CD4-positive, alpha-beta T cell treated with Interferon gamma for 1 hour (primary cell): ENCODE measurements at regions not wholly inside any gene's neighbourhood (a gene's known extent, or its start where the extent isn't known, plus 50 kb on each side); places are given as distances from the start of the nearest gene placed in this dataset.
"Not testable (repeated sequence)": the region's sequence is repeated elsewhere in the genome, so short reads cannot be mapped to it uniquely, and the experiment has no call there.

Source experiments
- DNase-seq: peaks from one replicate; pipeline ENCODE4 v3.0.0-alpha.2; 2020

- no peak for DNase-seq
Measured at GRCh38 chr11:88061111-88061510, 114.1 kb downstream of the RAB38 start.

DNA sequence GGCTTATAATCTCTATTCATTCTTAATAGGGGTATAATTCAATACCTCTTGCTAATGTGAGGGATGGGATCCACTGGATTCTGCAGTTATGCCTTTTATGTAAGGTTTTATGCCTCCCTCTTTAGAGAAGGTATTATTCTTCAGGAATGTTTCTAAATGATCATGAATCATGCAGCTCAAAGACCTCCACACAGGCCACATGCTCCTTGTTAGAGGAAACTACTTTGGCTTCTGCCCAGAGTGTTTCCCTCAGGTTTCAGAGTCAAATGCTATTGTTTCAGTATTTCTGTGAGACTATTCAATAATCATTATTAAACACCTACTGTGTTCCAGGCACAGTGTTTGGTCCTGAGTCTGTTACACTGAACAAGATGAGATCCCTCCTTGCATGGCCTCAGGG lies 115.9 kb downstream of the RAB38 start:
- DNase-seq: no peak

GRCh38 chr11:88051396-88051795 lies 123.8 kb downstream of the RAB38 start:
- no peak for DNase-seq

DNA sequence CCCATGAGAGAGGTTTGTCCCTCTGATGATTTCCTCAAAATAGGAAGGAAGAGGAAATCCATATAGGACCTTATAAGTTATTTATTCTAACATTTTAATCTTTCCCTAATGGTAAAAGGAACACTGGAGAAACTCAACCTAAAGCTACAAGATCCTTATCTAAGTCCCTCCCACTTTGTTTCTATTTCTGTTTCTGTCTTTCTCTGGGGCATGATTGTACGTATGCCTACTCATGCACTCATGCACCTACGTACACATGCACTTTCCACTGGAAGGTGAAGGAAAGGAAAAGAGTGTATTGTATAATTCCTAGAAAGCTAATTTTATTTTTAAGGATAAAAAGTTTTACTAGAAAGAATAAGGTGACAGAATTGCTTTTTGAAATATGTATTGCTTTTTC lies 125.0 kb downstream of the RAB38 start:
- no peak for DNase-seq

DNA sequence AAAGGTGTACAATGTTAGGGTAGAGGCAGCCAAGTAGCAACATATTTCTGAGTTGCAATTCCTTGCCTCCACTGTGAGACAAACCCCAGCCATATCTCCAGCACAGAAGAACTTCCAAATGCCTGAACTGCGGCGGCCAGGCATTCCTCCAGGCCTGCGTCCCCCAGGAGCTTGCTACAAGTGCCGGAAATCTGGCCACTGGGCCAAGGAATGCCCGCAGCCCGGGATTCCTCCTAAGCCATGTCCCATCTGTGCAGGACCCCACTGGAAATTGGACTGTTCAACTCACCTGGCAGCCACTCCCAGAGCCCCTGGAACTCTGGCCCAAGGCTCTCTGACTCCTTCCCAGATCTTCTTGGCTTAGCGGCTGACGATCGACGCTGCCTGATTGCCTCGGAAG lies 130.0 kb downstream of the RAB38 start:
- DNase-seq: not testable (repeated sequence)

DNA sequence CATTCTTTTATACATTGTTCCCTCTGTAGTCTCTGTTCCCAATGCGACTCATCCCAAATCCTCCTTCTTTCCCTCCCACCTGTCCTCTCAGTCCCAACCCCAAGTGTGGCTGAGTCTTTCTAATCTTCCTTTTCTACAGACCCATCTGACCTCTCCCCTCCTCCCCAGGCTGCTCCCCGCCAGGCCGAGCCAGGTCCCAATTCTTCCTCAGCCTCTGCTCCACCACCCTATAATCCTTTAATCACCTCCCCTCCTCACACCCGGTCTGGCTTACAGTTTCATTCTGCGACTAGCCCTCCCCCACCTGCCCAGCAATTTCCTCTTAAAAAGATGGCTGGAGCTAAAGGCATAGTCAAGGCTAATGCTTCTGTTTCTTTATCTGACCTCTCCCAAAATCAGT lies 130.6 kb downstream of the RAB38 start:
- DNase-seq: not testable (repeated sequence)

- DNase-seq: no peak
Measured at GRCh38 chr11:88043149-88043548, 132.1 kb downstream of the RAB38 start.

DNA sequence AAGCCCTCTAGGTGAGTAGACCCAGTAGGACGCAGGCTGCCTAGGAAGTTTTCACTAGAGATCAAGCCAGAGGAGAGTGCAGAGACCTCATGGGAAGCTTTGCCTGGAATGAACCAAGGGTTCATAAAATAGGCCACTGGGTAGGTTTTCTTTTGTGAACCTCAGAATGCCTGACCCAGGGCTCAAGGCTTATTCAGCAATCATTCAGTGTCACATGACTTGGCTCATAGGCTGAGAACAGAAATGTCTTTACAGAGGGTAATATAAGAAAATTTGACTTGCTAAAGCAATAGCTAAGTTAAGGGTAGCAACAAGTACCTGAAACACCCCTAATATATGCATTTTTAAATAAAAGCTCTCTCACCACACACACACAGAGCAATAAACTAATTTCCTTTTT lies 132.6 kb downstream of the RAB38 start:
- DNase-seq: no peak

- no peak for DNase-seq
Measured at GRCh38 chr11:88042238-88042637, 133.0 kb downstream of the RAB38 start.

DNA sequence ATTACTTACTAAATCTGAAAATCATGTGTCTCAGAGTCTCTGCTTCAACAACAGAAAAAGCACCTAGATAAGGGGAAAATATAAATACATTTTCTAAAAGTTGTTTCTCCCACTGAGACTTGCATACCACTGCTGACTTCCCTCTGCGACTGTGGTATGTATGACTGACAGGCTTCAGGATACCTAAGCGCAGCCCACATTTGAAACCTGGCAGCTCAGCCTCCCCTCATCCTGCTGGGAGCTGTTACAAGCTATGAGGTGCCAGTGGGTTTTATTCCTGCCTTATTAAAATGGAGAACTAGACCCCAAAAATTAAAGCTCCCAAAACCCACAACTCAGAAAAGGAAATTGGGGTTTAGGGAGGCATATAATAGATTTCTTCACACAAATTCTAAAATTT lies 133.6 kb downstream of the RAB38 start:
- DNase-seq: no peak

- DNase-seq: no peak
Measured at GRCh38 chr11:88040148-88040496, 135.1 kb downstream of the RAB38 start.

DNA sequence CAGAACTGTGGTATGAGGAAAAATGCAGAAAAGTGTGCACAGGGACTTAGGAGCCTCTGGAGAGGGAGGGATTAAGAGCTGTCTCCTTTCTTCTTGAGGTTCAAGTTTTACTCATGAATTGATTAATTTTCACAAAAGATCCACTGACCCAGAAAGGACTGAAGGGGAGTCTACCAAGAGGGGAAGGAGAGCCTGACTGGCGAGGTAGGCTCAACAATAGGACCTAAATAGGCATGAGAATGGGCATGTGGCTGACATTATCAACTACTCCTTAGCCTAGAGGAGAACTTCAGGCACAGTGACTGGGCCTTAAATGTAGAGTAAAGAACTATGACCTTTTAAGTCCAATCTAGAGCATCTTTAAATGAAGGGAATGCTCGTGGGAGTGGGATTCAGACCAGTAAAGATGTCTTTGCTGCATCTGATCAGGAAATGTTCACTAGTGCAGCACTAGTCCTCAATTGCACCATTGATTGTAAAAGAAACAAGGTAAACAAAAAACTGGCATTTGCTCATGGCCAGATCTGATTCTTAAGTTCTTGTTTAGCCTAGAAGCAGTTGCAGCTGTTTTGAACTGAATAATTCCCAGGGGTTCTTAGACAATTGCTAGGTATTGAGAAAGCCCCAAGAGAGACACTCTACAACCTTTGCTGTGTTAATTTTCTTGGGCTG lies 135.6 kb downstream of the RAB38 start:
- DNase-seq: no peak

GRCh38 chr11:88038063-88038462 lies 137.2 kb downstream of the RAB38 start:
- no peak for DNase-seq

DNA sequence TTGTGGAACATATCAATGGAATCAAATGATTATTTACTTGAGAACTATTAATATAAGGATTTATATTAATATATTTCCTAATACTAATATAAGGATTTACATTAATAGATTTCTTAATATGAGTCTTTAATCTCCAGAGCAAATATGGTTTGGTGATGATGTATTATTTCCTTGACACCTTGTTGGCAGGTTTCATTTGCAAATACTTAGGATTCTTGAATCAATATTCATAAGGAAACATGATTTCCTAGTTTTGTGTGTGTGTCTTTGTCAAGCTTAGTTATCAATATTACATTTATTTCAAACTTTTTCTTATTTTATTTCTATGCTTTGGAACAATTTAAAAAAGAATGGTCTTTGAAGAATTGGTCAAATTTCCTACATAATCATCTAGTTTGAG lies 138.5 kb downstream of the RAB38 start:
- DNase-seq: no peak

- DNase-seq: no peak
Measured at GRCh38 chr11:88035271-88035670, 140.0 kb downstream of the RAB38 start.

- DNase-seq: no peak
Measured at GRCh38 chr11:88017666-88018065, 157.6 kb downstream of the RAB38 start.

DNA sequence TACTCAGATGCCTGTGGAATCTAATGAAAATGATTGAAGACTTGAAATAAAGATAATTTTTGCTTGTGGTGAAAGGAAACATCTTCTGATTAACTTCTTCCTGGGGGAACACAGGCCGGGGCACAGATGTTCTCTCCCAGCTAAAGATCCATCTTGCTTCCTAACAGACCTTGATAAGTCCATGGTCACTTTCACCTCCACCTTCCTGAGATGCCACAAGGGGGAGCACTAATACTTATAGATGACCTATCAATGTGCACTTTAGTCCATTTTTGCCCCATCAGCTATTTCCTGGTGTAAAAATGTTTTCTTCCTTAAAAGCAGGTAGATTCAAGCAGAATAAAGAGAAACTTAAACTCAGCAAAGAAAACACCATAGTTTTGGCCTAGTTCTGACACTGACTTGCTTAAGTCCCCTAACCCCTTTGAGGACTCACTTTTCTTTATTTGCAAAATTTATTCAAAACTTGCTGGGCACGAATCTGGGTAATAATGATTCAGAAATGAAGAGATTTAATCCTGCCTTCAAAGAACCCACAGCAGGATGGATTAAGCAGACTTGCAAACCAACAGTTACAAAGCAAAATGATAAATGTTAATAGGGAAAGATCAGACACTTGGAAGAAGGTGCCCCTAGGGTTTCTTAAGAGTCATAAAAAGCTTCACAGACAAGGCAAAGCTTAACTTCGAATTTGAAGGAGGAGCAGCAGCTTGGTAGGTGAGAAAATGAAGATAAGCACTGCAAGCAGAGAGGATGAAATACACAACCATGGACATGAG lies 158.7 kb downstream of the RAB38 start:
- peak; percentile 25 for DNase-seq

DNA sequence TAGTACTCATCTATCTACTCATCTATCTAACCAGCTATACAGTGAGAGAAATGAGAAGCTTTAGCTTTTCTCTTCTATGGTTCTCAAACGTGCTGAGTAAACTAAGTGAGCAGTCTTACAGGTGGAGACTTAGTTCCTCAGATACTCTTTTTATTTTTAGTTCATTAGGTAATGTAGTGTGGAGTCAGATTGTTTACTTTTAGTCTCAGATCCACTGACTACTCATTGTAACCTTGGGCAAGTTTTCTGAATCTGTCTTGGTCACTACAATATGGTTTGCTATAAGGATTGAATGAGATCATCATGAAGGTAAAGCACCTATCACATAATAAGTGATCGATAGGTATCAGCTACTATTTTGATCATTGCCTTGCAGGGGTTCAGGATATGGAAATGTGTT lies 160.1 kb downstream of the RAB38 start:
- DNase-seq: no peak

GRCh38 chr11:88013508-88014065 lies 161.7 kb downstream of the RAB38 start:
- no peak for DNase-seq

- DNase-seq: no peak
Measured at GRCh38 chr11:88012456-88012855, 162.8 kb downstream of the RAB38 start.

DNA sequence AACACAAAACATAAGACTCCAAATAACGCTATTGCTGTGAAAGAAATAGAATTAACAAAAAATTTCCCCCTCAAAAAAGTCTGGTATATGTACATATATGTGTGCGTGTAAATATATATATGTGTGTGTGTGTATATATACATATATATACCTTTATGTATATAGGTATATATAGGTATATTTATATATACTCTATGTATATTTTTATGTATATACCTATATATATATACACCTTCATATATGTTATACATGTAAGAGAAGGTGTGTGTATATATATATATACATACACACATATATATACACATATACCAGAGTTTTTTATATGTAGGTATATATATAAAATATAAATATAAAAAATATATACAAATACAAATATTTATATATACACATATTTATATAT lies 199.2 kb downstream of the RAB38 start:
- DNase-seq: no peak

- no peak for DNase-seq
Measured at GRCh38 chr11:87974797-87975196, 200.4 kb downstream of the RAB38 start.

DNA sequence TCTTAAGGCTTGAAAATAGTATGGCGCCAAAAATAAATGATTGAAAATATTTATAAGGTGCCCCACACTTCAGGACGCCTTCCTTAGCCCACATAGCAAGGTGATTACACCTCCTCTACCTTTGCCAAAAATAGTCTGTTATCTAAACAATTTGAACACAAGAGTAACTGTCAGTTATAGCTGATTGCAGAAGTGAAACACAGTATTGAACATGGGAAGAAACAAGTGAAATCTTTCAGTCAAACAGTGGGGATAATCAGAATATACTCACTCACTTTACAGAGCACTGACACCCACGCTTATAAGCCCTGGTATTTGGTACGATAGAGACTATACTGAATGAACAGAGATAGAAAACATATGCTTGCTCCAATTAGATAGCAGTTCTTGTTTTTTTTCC lies 203.1 kb downstream of the RAB38 start:
- DNase-seq: no peak

- no peak for DNase-seq
Measured at GRCh38 chr11:87971354-87971753, 203.9 kb downstream of the RAB38 start.

DNA sequence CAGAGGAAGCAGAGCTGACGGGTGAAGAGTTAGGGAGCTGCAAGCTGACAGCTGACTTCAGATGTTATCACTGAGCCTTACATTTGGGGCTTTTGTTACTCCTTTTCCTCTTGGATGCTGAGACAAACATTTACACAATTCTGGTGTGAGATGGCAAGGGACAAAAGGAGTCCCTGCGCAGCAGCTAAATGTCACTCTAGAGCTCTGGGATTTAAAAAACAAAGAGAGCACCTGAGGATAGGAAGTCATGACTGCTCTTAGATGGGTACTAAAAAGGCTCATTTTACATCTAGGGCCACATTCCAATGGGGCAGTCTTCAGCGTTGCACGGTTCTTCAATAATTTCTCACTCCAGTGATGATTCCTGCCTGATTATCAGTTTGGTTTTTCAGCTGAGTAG lies 204.5 kb downstream of the RAB38 start:
- no peak for DNase-seq
